ENCODE measurements at regions not wholly inside any gene's neighbourhood (a gene's known extent, or its start where the extent isn't known, plus 50 kb on each side); places are given as distances from the start of the nearest gene placed in this dataset.
"Not testable (repeated sequence)": the region's sequence is repeated elsewhere in the genome, so short reads cannot be mapped to it uniquely, and the experiment has no call there.

GRCh38 chr11:134853992-134854991 lies 442.2 kb upstream of the B3GAT1 start:
- in situ Hi-C loops (cut with HindIII; ENCODE audit: low sequenced_read_pairs) = no loop called here

GRCh38 chr11:134851503-134852224 lies 439.6 kb upstream of the B3GAT1 start:
- in situ Hi-C loops (cut with HindIII; ENCODE audit: low sequenced_read_pairs) = not testable (repeated sequence)

DNA sequence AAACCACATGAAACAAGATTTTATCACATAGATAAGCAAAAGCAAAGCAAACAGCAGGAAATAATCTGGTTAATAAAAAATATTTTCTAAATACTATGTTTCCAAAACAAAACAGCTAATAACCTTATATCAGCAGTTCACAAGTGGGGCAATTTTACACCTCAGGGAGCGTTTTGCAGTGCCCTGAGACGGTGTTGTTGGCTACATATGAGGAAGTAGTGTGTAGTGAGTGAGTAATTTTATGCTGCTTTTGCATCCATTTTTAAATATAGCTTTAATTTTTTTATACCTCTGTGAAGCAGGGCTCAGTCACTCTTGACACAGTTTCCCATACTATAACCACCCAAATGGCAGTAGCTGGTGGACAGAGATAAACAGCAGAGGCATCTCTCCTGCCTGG lies 438.5 kb upstream of the B3GAT1 start:
- in situ Hi-C loops (cut with HindIII; ENCODE audit: low sequenced_read_pairs) = no loop called here

- in situ Hi-C loops (cut with HindIII; ENCODE audit: low sequenced_read_pairs) = no loop called here
Measured at GRCh38 chr11:134849833-134850232, 437.8 kb upstream of the B3GAT1 start.

GRCh38 chr11:134847083-134847715 lies 435.2 kb upstream of the B3GAT1 start:
- in situ Hi-C loops (cut with HindIII; ENCODE audit: low sequenced_read_pairs) = no loop called here

DNA sequence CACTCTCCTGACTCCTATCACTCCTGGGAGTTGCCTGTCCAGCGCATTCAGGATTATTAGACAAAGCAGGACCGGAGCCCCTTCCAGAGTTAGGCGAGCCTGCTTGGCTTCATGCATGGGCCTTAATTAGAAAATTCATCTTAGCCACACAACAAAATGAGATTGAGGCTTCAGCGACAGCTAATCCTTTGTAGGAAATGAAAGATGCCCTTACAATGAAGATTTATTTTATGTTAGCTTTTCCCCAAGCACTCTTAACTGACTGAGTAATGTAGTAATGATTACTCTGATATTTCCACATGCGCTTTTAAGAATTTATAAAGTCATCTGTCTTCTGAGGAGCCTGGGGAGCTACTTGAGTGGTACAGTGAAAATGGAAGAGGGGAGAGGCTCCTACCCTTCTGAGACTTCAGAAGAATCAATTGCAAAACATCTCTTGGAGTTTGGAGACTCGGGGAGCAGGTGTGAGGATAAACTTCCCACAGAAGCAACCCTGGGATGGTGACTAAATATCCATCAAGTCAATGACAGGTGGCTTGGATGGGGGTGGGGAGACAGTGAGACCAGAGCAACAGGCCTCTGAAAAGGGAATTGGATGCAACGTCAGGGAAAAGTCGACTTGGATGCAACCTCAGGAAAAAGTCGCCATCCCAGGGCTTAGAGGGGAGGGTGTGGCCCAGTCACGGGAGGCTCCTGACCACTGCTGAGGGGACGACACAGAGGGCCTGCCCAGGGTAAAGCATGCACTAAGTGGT lies 434.5 kb upstream of the B3GAT1 start:
- in situ Hi-C loops (cut with HindIII; ENCODE audit: low sequenced_read_pairs) = no loop called here

DNA sequence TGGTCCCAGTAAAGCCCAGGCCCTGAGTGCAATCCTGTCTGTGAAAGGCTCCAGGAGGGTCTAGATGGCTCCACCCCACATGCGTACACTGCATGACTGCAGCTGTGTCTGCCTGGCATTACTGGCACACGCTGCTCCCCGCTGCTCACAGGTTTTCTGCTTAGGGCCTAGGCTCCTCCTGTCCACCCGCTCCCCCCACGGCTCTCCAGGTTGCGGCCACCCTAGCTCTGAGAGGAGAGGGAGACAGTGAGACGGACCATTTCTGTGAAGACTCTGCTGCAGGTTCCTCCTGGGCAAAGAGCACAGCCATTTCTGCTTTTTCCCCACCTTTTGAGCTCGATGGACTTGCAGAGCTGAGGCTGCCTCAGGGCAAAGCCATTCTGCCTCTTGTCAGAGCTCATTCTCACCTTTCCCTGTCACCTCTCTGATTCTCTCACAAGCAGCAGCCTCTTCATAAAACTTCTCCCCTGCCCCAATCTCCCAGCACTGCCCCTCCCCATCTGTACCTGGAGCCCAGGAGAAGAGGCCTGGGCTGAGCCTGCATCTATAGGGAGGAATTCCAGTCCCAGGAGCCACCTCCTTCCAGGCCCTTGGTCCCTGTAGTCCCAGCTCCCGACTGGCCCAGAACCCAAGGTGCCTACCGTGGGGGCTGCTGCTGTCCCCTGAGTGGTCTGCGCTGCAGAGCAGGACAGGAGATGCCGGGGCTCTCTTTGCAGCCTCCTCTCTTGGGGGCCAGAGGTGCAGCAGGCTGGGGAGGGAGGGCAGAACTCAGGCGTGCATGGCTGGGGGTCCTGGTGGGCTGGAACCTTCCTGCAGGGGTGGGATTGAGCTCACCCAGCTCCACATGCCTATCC lies 433.7 kb upstream of the B3GAT1 start:
- in situ Hi-C loops (cut with HindIII; ENCODE audit: low sequenced_read_pairs) = no loop called here

- in situ Hi-C loops (cut with HindIII; ENCODE audit: low sequenced_read_pairs) = no loop called here
Measured at GRCh38 chr11:134844838-134845237, 432.8 kb upstream of the B3GAT1 start.

DNA sequence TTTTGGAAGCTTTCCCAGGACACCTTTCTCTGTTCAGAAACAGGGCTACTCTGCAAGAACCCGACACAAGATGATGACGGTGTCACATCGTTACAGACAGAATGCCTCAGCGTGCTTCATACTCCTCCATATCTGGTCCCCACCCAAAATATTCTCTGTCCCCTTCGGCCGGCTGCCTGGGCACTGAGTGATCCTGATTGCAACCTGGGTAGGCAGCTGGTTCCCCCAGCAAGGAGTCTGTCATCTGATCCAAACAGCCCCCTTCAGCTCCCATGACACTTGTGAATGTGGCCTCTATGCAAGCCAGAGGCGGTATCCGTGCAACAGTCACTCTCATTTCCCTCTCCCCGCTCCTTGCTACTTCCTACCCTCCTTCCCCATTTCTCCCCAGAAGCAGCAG lies 431.7 kb upstream of the B3GAT1 start:
- in situ Hi-C loops (cut with HindIII; ENCODE audit: low sequenced_read_pairs) = no loop called here

GRCh38 chr11:134843020-134843419 lies 431.0 kb upstream of the B3GAT1 start:
- in situ Hi-C loops (cut with HindIII; ENCODE audit: low sequenced_read_pairs) = no loop called here

GRCh38 chr11:134841972-134842371 lies 429.9 kb upstream of the B3GAT1 start:
- in situ Hi-C loops (cut with HindIII; ENCODE audit: low sequenced_read_pairs) = no loop called here

GRCh38 chr11:134841411-134841810 lies 429.4 kb upstream of the B3GAT1 start:
- in situ Hi-C loops (cut with HindIII; ENCODE audit: low sequenced_read_pairs) = no loop called here

DNA sequence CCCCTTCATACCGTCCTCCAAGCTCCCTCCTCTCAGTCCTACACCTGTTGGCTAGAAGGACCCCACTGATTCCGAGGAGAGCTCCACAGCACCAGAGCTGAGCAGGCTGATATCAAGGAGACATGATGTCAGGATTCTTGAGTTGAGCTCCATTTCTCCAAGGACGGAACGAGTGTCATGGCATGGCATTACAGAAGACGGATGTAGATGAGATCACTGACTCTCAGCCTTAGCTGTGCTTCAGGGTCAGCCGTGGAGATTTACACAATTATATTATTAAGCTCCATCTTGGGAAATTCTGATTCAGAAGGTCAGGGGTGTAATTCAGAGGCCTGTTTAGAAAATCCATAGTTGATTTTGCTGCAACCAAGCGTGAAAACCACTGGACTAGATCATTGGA lies 428.9 kb upstream of the B3GAT1 start:
- in situ Hi-C loops (cut with HindIII; ENCODE audit: low sequenced_read_pairs) = no loop called here

GRCh38 chr11:134840165-134840564 lies 428.1 kb upstream of the B3GAT1 start:
- in situ Hi-C loops (cut with HindIII; ENCODE audit: low sequenced_read_pairs) = not testable (repeated sequence)

DNA sequence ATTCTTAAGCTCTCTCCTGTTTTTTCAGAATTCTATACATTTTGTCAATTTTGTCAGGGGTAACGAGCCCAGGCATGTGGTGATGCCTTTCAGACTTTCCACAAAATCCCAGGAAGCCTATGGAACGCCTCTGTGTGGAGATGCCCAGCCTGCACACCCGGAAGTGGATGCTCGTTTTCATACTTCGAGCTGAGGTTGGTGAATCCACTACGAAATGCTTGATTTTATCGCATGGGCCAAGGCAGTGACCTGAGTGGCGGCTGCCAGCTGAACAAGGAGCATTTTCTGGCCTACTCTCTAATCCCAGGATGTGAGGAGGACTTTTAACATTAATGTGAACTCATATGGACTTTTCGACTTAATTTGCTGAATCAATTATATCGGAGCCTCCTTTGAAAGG lies 426.7 kb upstream of the B3GAT1 start:
- in situ Hi-C loops (cut with HindIII; ENCODE audit: low sequenced_read_pairs) = no loop called here

GRCh38 chr11:134837887-134838232 lies 425.8 kb upstream of the B3GAT1 start:
- in situ Hi-C loops (cut with HindIII; ENCODE audit: low sequenced_read_pairs) = no loop called here

DNA sequence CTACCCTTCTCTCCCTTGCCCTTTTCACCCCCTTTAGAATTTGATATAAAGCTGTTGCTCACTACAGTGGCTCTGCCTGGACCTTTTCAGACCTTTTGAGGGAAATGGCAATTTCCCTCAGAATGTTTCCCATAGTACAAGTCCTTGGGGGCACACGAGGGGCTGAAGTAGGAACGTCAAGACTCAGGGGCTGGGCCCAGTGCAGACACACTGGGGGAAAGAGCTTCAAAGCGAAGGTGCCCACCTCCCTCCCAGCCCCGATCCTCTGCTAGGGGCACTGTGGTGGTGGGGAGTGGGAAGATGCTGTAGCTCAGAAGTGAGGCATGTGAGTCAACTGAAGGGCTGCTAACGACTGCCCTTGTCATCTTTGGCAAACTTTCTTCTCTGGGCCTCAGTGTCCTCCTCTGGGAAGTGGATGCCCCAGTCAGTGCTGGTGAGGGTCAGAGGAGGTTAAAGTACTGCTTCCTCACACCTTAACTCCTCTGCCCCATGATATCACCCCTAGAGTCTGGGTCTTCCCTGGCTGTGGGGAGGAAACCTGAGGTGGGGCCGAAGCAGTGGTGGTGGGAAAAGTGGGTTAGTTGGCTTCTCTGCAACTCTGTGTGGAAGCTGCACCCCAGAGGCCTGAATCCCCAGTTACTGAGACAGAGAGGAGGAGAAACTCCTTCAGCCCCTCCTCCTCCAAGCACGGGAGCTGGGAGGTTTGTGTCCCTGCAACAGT lies 425.3 kb upstream of the B3GAT1 start:
- in situ Hi-C loops (cut with HindIII; ENCODE audit: low sequenced_read_pairs) = no loop called here

DNA sequence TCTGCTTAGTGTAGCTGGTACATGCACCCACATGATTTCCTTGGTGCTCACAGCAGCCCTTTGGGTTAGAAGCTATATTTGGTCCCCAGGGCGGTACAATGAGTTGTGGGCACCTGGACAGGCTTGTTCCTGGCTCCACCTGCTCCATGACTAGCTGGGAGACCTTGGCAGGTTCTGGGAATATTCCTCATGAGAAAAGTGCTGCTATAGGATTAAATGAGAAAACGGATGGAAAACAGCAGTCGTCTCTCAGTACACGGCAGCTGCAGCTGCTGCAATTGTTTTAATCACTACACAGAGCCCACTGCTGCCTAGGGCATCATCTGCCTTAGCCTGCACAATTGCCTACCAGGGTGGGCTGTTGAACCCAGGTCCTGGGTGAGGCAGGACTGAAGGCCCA lies 424.5 kb upstream of the B3GAT1 start:
- in situ Hi-C loops (cut with HindIII; ENCODE audit: low sequenced_read_pairs) = no loop called here

DNA sequence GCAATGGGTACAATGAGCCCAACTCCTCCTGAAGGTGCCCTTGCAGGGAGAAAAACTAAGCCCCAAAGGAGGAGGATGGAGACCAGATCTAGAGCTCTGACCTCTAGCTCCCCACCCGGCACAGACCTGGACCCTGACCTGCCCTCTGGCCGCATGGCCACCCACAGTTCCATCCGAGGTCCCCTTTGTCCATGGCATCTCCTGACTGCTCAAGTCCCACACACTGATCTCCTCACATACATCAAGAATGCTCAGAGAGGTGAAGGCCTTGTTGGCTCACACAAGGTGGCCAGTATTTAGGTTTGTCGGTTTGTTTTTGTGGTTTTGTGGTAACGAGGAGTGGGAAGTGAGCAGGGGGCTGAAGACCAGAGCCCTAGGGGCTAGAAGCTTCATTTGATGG lies 423.5 kb upstream of the B3GAT1 start:
- in situ Hi-C loops (cut with HindIII; ENCODE audit: low sequenced_read_pairs) = no loop called here
